CD4-positive, alpha-beta memory T cell (primary cell): ENCODE measurements at regions not wholly inside any gene's neighbourhood (a gene's known extent, or its start where the extent isn't known, plus 50 kb on each side); places are given as distances from the start of the nearest gene placed in this dataset.

ENCODE experiments used
- CTCF ChIA-PET: fragments of 350-600 bp; sonication (Branson Sonifier 250); formaldehyde crosslinking; loops from one replicate; lab custom pipeline; 2021; ENCODE audit warnings: inconsistent platforms; ENCODE audit not compliant: partially characterized antibody; lab: Charles Lee
- POLR2A ChIA-PET: fragments of 350-600 bp; sonication (Branson Sonifier 250); formaldehyde crosslinking; loops from one replicate; lab custom pipeline; 2021; ENCODE audit not compliant: partially characterized antibody; lab: Charles Lee
- DNase-seq, 5 donors: peaks; one replicate each; pipeline versions ENCODE4 v3.0.0 to v3.0.0-alpha.2; 2020 to 2022; ENCODE audit warnings: mixed read lengths in 1 of 5
- H3K27ac ChIP-seq: one replicate; pipeline ENCODE4 v1.7.0; 2013; ENCODE audit warnings: low read depth, low read length
- H3K27me3 ChIP-seq: 2 replicates; pipeline ENCODE4 v1.7.0; 2013; ENCODE audit warnings: mild to moderate bottlenecking, low read length, moderate library complexity; ENCODE audit not compliant: insufficient read depth
- H3K36me3 ChIP-seq: 2 replicates; pipeline ENCODE4 v1.7.0; 2013; ENCODE audit warnings: mild to moderate bottlenecking, low read length, moderate library complexity; ENCODE audit not compliant: insufficient read depth
- H3K4me1 ChIP-seq: 2 replicates; pipeline ENCODE4 v1.7.0; 2013; ENCODE audit warnings: mild to moderate bottlenecking, low read length, moderate library complexity; ENCODE audit not compliant: insufficient read depth
- H3K4me3 ChIP-seq, 2 donors: one replicate each; pipeline ENCODE4 v1.7.0; 2013; ENCODE audit warnings: low read length in 2 of 2, mild to moderate bottlenecking in 1 of 2
- H3K9me3 ChIP-seq, 2 donors: one replicate each; pipeline ENCODE4 v1.7.0; 2013; ENCODE audit warnings: low read length in 2 of 2, control low read depth in 1 of 2; ENCODE audit not compliant: control insufficient read depth in 1 of 2
- H3K27ac Mint-ChIP-seq, 7 donors: one replicate each; pipeline ENCODE4 v1.8.0; 2020 to 2021; ENCODE audit warnings: mixed read lengths in 7 of 7, mild to moderate bottlenecking in 6 of 7, inconsistent platforms in 3 of 7, moderate library complexity in 3 of 7
- H3K27me3 Mint-ChIP-seq, 2 donors: one replicate each; pipeline ENCODE4 v1.8.0; 2020 to 2021; ENCODE audit warnings: mixed read lengths in 2 of 2
- H3K36me3 Mint-ChIP-seq, 2 donors: one replicate each; pipeline ENCODE4 v1.8.0; 2020 to 2021; ENCODE audit warnings: mixed read lengths in 2 of 2, inconsistent platforms in 1 of 2, mild to moderate bottlenecking in 1 of 2
- H3K4me1 Mint-ChIP-seq, 4 donors: one replicate each; pipeline ENCODE4 v1.8.0; 2020 to 2021; ENCODE audit warnings: mixed read lengths in 4 of 4, mild to moderate bottlenecking in 1 of 4
- H3K4me3 Mint-ChIP-seq, 8 donors: one replicate each; pipeline ENCODE4 v1.8.0; 2020 to 2021; ENCODE audit warnings: mixed read lengths in 8 of 8, mild to moderate bottlenecking in 7 of 8, moderate library complexity in 6 of 8, inconsistent platforms in 3 of 8
- H3K9me3 Mint-ChIP-seq, 8 donors: one replicate each; pipeline ENCODE4 v1.8.0; 2020 to 2021; ENCODE audit warnings: mixed read lengths in 8 of 8, mild to moderate bottlenecking in 5 of 8, inconsistent platforms in 3 of 8, moderate library complexity in 1 of 8
- intact Hi-C: fragments of 100-400 bp; cut with micrococcal nuclease; formaldehyde crosslinking; loops from one replicate; pipeline ENCODE4 v1.15.1; 2023

DNA sequence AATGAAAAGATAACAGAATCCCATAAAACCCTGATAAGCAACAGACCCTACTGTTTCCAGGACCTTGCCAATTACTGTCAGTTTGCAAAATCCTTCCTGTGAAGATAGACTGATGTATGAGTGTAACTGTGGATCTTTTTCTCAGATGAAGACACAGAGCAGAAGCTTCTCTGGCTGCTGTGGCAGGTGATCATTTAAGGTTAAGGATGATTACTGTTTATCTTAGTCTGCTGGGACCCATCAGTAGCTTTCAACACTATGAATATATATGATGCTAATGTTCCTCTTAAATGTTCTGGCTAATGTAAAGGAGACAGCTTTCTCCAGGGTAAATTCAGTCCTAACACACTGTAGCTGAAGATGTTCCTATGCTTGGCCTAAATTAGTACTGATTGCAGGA is 56.0 kb upstream of the CTTNBP2 start:
- intact Hi-C loops: no loop called here
- peaks cover 0 to 5% (median 2%) of the 10 kb centered on the region in 8 donors for H3K9me3 Mint-ChIP-seq
- CTCF ChIA-PET: no interaction called here

DNA sequence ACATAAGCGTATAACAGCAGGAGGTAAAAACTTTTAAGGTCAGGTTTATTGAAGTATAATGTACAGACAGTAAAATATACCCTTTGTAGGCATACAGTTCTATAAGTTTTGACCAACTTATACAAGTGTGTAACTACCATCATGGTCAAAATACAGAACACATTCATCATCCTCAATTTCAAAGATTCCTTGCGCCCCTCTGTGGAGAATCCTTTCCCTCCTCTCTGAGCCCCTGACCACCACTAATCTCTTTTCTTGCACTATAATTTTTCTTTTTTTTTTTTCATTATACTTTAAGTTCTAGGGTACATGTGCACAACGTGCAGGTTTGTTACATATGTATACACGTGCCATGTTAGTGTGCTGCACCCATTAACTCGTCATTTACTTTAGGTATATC is 58.1 kb upstream of the CTTNBP2 start:
- peaks cover 0 to 2% of the 10 kb centered on the region in 2 donors for H3K27me3 Mint-ChIP-seq
- no peaks in the 10 kb centered on the region for H3K36me3 ChIP-seq
- ChIA-PET POLR2A (no interaction called here), CTCF (no interaction called here)
- DNase-seq: no peak
- H3K27ac Mint-ChIP-seq: no peak overlapping the region
- intact Hi-C loops: no loop called here
- H3K4me1 ChIP-seq: no peaks in the 10 kb centered on the region
- H3K9me3 ChIP-seq: no peaks in the 10 kb centered on the region
- no peak overlapping the region for H3K27ac ChIP-seq
- no peaks in the 10 kb centered on the region for H3K36me3 Mint-ChIP-seq
- H3K27me3 ChIP-seq: no peaks in the 10 kb centered on the region
- no peak overlapping the region for H3K4me3 Mint-ChIP-seq
- H3K9me3 Mint-ChIP-seq: peaks cover 0 to 5% (median 1%) of the 10 kb centered on the region in 8 donors
- H3K4me3 ChIP-seq: no peak overlapping the region
- no peaks in the 10 kb centered on the region for H3K4me1 Mint-ChIP-seq

More for the DNA sequence above, 56.0 kb upstream of the CTTNBP2 start:
- no peaks in the 10 kb centered on the region for H3K4me1 Mint-ChIP-seq
- Histone ChIP-seq H3K27ac (no peak overlapping the region), H3K36me3 (no peaks in the 10 kb centered on the region), H3K4me3 (no peak overlapping the region), H3K9me3 (no peaks in the 10 kb centered on the region), H3K27me3 (no peaks in the 10 kb centered on the region), H3K4me1 (no peaks in the 10 kb centered on the region)
- no peaks in the 10 kb centered on the region for H3K36me3 Mint-ChIP-seq
- POLR2A ChIA-PET: no interaction called here
- no peak overlapping the region for H3K27ac Mint-ChIP-seq
- no peak overlapping the region for H3K4me3 Mint-ChIP-seq
- no peak for DNase-seq
- H3K27me3 Mint-ChIP-seq: no peaks in the 10 kb centered on the region

DNA sequence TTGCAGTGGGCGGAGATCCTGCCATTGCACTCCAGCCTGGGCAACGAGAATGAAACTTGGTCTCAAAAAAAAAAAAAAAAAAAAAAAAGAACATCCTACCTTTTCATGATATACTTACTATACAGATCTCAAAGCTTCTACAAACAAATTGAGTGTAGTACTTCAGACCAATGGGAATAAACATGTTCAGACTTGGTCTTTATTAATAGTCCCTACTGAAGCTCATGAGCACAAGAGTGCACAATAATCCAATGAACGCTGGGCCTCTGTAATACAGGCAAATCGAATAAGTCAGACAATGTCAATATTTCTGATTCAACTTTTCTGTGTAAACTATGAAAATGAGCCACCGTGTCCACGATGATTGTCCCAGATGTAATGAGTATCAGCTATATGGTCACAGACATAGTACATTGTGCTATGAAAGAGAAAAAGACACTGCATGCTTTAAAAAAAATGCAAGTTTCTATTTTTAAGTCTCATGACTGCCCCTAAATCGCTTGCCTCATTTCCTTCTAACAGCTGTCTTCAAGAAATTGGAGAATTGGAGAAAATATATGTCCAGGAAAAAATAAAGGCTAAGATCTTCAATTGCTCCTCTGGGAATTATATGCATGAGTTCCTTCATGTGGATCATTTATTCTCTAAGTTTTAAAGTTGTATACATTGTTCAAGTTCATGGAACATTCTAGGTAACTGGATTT is 64.0 kb upstream of the CTTNBP2 start:
- Histone ChIP-seq H3K27ac (no peak overlapping the region), H3K9me3 (no peaks in the 10 kb centered on the region), H3K27me3 (no peaks in the 10 kb centered on the region), H3K4me3 (no peak overlapping the region), H3K4me1 (no peaks in the 10 kb centered on the region), H3K36me3 (no peaks in the 10 kb centered on the region)
- ChIA-PET POLR2A (no interaction called here), CTCF (no interaction called here)
- H3K27ac Mint-ChIP-seq: no peak overlapping the region
- H3K4me1 Mint-ChIP-seq: no peaks in the 10 kb centered on the region
- H3K36me3 Mint-ChIP-seq: no peaks in the 10 kb centered on the region
- no peak for DNase-seq
- H3K27me3 Mint-ChIP-seq: peaks cover 0 to 2% of the 10 kb centered on the region in 2 donors
- peaks cover 0 to 6% (median 1%) of the 10 kb centered on the region in 8 donors for H3K9me3 Mint-ChIP-seq
- intact Hi-C loops: no loop called here
- H3K4me3 Mint-ChIP-seq: no peak overlapping the region

DNA sequence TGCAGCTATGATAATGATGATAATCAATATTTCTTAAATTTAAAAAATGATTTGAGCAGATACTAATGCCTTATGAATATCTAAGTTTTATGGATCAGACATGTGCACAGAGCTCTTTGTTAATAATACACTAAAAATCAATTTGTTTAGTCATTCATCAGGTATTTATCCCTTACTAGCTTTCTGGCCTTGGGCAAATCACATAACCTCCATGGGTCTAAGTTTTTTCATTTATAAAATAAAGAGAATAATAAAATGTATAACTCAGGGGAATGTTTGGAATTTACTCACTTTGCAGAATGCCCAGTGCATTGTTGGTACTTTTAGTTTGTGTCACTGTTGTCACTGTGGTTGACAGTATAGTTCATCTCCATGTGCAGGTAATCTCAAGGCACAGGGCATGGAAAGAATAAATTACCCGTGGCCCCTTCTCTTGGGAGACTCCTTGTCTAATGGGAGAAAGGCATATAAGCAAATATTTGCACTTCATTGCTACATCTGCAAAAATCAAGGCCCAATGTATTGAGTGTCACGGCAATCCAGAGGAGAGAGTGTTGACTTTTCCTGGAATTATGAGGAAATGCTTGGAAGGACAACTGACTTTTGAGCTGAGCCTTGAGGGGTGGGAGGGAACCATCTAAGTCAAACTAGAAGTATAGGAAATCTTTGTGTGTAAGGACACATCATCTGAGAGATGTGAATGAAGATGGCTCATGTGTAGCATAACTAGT is 64.7 kb upstream of the CTTNBP2 start:
- no peak for DNase-seq
- Mint-ChIP-seq H3K4me3 (no peak overlapping the region), H3K9me3 (peaks cover 0 to 5% (median 0%) of the 10 kb centered on the region in 8 donors), H3K27me3 (peaks cover 0 to 2% of the 10 kb centered on the region in 2 donors), H3K27ac (no peak overlapping the region), H3K4me1 (no peaks in the 10 kb centered on the region), H3K36me3 (no peaks in the 10 kb centered on the region)
- ChIA-PET POLR2A (no interaction called here), CTCF (no interaction called here)
- Histone ChIP-seq H3K36me3 (no peaks in the 10 kb centered on the region), H3K4me1 (no peaks in the 10 kb centered on the region), H3K4me3 (no peak overlapping the region), H3K9me3 (no peaks in the 10 kb centered on the region), H3K27me3 (no peaks in the 10 kb centered on the region), H3K27ac (no peak overlapping the region)
- intact Hi-C loops: no loop called here

DNA sequence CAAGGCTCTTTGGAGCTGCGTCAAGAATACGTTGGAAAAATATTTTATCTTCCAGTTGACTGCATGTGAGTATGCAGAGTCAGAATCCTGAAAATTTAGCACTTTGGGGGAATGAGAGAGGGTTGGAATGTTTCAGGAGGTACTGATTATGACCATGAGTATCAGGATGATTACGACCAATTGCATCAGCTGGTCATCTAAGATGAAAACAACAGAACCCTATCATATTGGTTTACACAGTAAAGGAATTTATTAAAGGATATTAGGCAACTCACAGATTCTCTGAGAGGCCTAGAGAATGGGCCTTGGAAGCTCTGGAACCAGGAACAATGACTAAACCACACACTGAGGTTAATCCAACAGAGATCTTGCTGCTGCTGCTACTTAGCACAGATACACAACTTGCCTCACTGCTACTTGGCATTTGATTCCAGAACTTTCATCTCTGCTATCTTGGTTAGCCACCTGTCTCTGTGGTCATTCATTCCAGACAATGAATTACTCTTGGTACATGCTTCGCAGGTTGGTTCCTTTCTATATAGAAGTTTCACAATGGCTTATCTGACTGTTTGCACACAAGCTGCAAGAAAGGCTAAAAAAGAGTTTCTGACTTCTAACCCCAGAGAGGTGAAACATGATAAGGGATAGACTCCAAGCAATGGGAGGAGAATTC is 68.0 kb upstream of the CTTNBP2 start:
- H3K4me3 Mint-ChIP-seq: no peak overlapping the region
- no peak for DNase-seq
- H3K9me3 Mint-ChIP-seq: peaks cover 0 to 4% (median under 1%) of the 10 kb centered on the region in 8 donors
- CTCF ChIA-PET: no interaction called here
- no peaks in the 10 kb centered on the region for H3K36me3 Mint-ChIP-seq
- no peaks in the 10 kb centered on the region for H3K27me3 Mint-ChIP-seq
- Histone ChIP-seq H3K36me3 (no peaks in the 10 kb centered on the region), H3K4me1 (no peaks in the 10 kb centered on the region), H3K4me3 (no peak overlapping the region), H3K27ac (no peak overlapping the region), H3K9me3 (no peaks in the 10 kb centered on the region), H3K27me3 (no peaks in the 10 kb centered on the region)
- POLR2A ChIA-PET: no interaction called here
- H3K27ac Mint-ChIP-seq: no peak overlapping the region
- intact Hi-C loops: no loop called here
- no peaks in the 10 kb centered on the region for H3K4me1 Mint-ChIP-seq

DNA sequence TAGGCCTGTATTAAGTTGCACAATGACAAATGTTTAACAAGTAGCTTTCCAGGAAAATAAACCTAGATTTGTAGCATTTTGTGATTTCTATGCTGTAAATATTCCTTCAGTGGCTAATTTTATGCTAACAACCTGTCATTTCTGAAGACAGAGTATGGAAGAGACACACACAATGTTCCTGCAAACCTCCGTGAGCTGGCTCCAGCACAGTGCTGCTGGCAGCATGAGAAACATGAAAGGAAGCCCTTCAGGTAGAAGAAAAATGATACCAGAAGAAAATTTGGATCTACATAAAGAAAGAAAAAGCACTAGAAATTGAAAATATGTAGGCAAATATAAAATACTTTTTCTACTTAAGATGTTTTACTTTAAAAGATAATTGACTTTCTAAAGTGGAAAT is 69.5 kb upstream of the CTTNBP2 start:
- Mint-ChIP-seq H3K4me1 (no peaks in the 10 kb centered on the region), H3K9me3 (peaks cover 0 to 4% (median 2%) of the 10 kb centered on the region in 8 donors), H3K4me3 (no peak overlapping the region), H3K27ac (no peak overlapping the region), H3K36me3 (no peaks in the 10 kb centered on the region), H3K27me3 (no peaks in the 10 kb centered on the region)
- no peak for DNase-seq
- H3K4me3 ChIP-seq: no peak overlapping the region
- ChIA-PET POLR2A (no interaction called here), CTCF (no interaction called here)
- H3K4me1 ChIP-seq: no peaks in the 10 kb centered on the region
- no peaks in the 10 kb centered on the region for H3K27me3 ChIP-seq
- H3K36me3 ChIP-seq: no peaks in the 10 kb centered on the region
- H3K27ac ChIP-seq: no peak overlapping the region
- H3K9me3 ChIP-seq: no peaks in the 10 kb centered on the region
- intact Hi-C loops: no loop called here

DNA sequence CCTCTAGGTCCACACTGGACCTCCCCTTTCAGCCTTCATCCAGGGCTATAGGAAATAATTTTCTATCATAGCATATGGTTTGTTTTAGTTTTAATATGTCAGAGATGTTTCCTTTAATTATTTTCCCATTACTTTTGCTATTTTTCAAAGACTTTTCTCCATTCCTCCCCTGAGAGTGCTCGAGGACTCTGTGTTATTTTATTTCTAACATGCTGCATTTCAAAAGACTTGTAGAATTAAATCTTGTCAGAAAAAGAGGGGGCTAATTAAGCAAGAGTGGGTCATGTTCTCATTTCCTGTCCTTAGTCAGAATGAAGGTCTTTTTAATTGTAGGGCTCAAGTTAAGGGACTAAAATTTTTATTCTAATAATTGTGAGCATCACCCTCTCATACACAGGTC is 71.6 kb upstream of the CTTNBP2 start:
- Mint-ChIP-seq H3K27ac (no peak overlapping the region), H3K4me3 (no peak overlapping the region), H3K36me3 (no peaks in the 10 kb centered on the region), H3K4me1 (no peaks in the 10 kb centered on the region), H3K27me3 (no peaks in the 10 kb centered on the region), H3K9me3 (peaks cover 0 to 4% (median 2%) of the 10 kb centered on the region in 8 donors)
- H3K4me3 ChIP-seq: no peak overlapping the region
- no peaks in the 10 kb centered on the region for H3K4me1 ChIP-seq
- H3K9me3 ChIP-seq: no peaks in the 10 kb centered on the region
- no peak overlapping the region for H3K27ac ChIP-seq
- no peak for DNase-seq
- H3K27me3 ChIP-seq: no peaks in the 10 kb centered on the region
- H3K36me3 ChIP-seq: no peaks in the 10 kb centered on the region
- intact Hi-C loops: no loop called here
- ChIA-PET POLR2A (no interaction called here), CTCF (no interaction called here)
